OCI-LY1 (cell line): ENCODE measurements at regions not wholly inside any gene's neighbourhood (a gene's known extent, or its start where the extent isn't known, plus 50 kb on each side); places are given as distances from the start of the nearest gene placed in this dataset.

Source experiments
- H2AFZ ChIP-seq: fragments of 200-600 bp; sonication (generic), shearing (Covaris generic); 2 replicates; pipeline ENCODE4 v1.6.0; 2014; ENCODE audit warnings: antibody characterized with exemption, mild to moderate bottlenecking, low read length
- H3F3A ChIP-seq: fragments of 200-600 bp; sonication (generic), shearing (Covaris generic); 2 replicates; pipeline ENCODE4 v1.6.0; 2014; ENCODE audit warnings: mild to moderate bottlenecking, antibody characterized with exemption, low read length, moderate library complexity; ENCODE audit not compliant: insufficient read depth
- H3K27ac ChIP-seq: fragments of 200-600 bp; sonication (generic); 2 replicates; pipeline ENCODE4 v1.5.1; 2014; ENCODE audit warnings: low read length, mixed run types, mild to moderate bottlenecking, low read depth; ENCODE audit not compliant: poor library complexity, severe bottlenecking
- H3K27me3 ChIP-seq: fragments of 200-600 bp; sonication (generic); 2 replicates; pipeline ENCODE4 v1.6.0; 2014; ENCODE audit warnings: antibody characterized with exemption, mild to moderate bottlenecking, low read length, moderate library complexity; ENCODE audit not compliant: insufficient read depth
- H3K36me3 ChIP-seq: fragments of 200-600 bp; sonication (generic); 2 replicates; pipeline ENCODE4 v1.6.1; 2014; ENCODE audit warnings: mild to moderate bottlenecking, antibody characterized with exemption, low read length, moderate library complexity, mixed read lengths; ENCODE audit not compliant: insufficient read depth
- H3K4me1 ChIP-seq: fragments of 200-600 bp; sonication (generic); 2 replicates; pipeline ENCODE4 v1.5.1; 2014; ENCODE audit warnings: mild to moderate bottlenecking, low read length, moderate library complexity; ENCODE audit not compliant: insufficient read depth, severe bottlenecking
- H3K4me2 ChIP-seq: fragments of 200-600 bp; sonication (generic), shearing (Covaris generic); 2 replicates; pipeline ENCODE4 v1.6.1; 2014; ENCODE audit warnings: low read length
- H3K4me3 ChIP-seq: fragments of 200-600 bp; sonication (generic); 2 replicates; pipeline ENCODE4 v1.5.1; 2014; ENCODE audit warnings: low read length, low read depth, mild to moderate bottlenecking, mixed read lengths; ENCODE audit not compliant: poor library complexity, severe bottlenecking
- H3K79me2 ChIP-seq: fragments of 200-600 bp; shearing (Covaris generic); 2 replicates; pipeline ENCODE4 v1.6.1; 2016; ENCODE audit warnings: mixed run types, low read length, mixed read lengths; ENCODE audit not compliant: insufficient read depth
- H3K9ac ChIP-seq: fragments of 200-600 bp; sonication (generic), shearing (Covaris generic); 2 replicates; pipeline ENCODE4 v1.6.1; 2014; ENCODE audit warnings: mild to moderate bottlenecking, low read length, mixed read lengths
- H3K9me2 ChIP-seq: fragments of 200-600 bp; sonication (generic), shearing (Covaris generic); 2 replicates; pipeline ENCODE4 v1.6.1; 2014; ENCODE audit warnings: low read depth, mild to moderate bottlenecking, low read length, mixed read lengths
- H3K9me3 ChIP-seq: fragments of 200-600 bp; shearing (Covaris generic); 2 replicates; pipeline ENCODE4 v1.6.1; 2014; ENCODE audit warnings: low read length, mixed read lengths
- H4K20me1 ChIP-seq: fragments of 200-600 bp; sonication (generic), shearing (Covaris generic); 2 replicates; pipeline ENCODE4 v1.6.0; 2016; ENCODE audit warnings: mild to moderate bottlenecking, low read length; ENCODE audit not compliant: insufficient read depth
- CTCF ChIP-seq: fragments of 200-600 bp; sonication (generic), shearing (Covaris generic); IDR thresholded peaks from 2 replicates; pipeline ENCODE4 v1.5.1; 2017; ENCODE audit warnings: mild to moderate bottlenecking, antibody characterized with exemption, low read length, moderate library complexity, mixed read lengths
- EZH2 ChIP-seq: fragments of 200-600 bp; sonication (generic), shearing (Covaris generic); IDR thresholded peaks from 2 replicates; pipeline ENCODE4 v1.8.0; 2017; ENCODE audit warnings: borderline replicate concordance, mixed run types, mild to moderate bottlenecking, antibody characterized with exemption, low read length, moderate library complexity, mixed read lengths

DNA sequence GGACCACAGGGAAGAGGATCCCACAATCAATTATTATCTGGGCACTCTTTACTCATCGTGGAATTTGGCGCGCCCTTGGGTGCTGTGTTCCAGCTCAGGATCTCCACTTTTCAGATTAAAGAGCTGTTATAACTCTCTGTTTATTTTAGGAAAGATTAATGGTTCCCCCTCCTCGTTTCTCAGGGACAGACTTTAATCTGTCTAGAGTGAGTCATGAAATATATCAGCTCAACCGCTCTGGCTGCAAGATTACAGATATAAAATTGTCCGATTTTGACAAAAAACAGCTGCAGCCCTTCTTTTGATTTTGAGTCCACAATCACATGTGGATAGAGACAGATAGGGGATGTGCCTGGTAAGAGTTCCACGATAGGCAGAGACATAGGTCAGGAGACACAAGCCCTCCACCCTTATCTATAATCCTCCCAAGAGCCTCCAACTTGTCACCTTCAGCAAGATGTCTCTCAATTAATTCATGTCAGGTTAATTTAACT lies 77.6 kb upstream of the ANKRD55 start:
- Histone ChIP-seq H3K4me3 (no peak overlapping the region), H3K36me3 (no peaks in the 10 kb centered on the region), H3K4me2 (no peak overlapping the region), H3K9ac (no peak overlapping the region), H3K27ac (no peak overlapping the region), H3F3A (no peaks in the 10 kb centered on the region), H3K9me2 (no peaks in the 10 kb centered on the region), H3K4me1 (peaks cover 6% of the 10 kb centered on the region), H3K27me3 (no peaks in the 10 kb centered on the region), H4K20me1 (no peaks in the 10 kb centered on the region), H2AFZ (no peak overlapping the region), H3K79me2 (no peaks in the 10 kb centered on the region), H3K9me3 (peaks cover 7% of the 10 kb centered on the region; the same call in 1 of the 2 replicates)
- TF ChIP-seq EZH2 (no peak), CTCF (no peak)

GRCh38 chr5:56309262-56309826 lies 76.2 kb upstream of the ANKRD55 start:
- no peaks in the 10 kb centered on the region for H3K36me3 ChIP-seq
- no peak overlapping the region for H3K4me2 ChIP-seq
- peaks cover 7% of the 10 kb centered on the region; the same call in 1 of the 2 replicates for H3K9me3 ChIP-seq
- no peaks in the 10 kb centered on the region for H4K20me1 ChIP-seq
- TF ChIP-seq CTCF (no peak), EZH2 (no peak)
- H3K27me3 ChIP-seq = no peaks in the 10 kb centered on the region
- no peak overlapping the region for H3K27ac ChIP-seq
- no peak overlapping the region for H3K4me3 ChIP-seq
- peaks cover 6% of the 10 kb centered on the region for H3K4me1 ChIP-seq
- H3K79me2 ChIP-seq = no peaks in the 10 kb centered on the region
- no peaks in the 10 kb centered on the region for H3F3A ChIP-seq
- no peaks in the 10 kb centered on the region for H3K9me2 ChIP-seq
- H2AFZ ChIP-seq = no peak overlapping the region
- no peak overlapping the region for H3K9ac ChIP-seq

DNA sequence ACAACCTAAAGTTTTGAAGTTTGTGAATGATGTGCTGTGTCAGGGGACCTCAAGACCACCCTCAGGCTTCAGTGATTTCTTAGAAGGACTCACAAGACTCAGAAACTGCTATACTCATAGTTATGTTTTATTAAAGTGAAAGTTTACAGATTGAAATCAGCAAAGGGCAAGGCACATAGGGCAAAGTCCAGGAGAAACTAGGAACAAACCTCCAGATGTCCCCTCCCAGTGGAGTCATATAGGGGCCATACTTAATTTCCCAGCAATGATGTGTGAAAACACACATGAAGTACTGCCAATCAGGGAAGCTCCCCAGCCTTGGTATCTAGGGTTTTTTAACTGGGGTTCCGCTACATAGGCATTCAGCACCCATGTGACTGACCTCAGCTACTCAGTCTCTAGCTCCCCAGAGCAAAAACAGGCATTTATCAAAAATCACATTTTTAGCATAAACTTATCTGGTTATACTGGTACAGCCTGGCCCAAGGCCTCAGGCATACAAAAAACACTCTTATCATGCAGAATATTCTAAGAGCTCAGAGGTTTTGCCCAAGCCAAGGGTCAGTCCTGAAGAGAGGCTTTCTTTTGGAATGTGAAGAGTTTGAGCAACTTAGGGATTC lies 74.7 kb upstream of the ANKRD55 start:
- no peak overlapping the region for H3K27ac ChIP-seq
- no peaks in the 10 kb centered on the region for H3K9me2 ChIP-seq
- TF ChIP-seq EZH2 = no peak
- no peak for TF ChIP-seq CTCF
- no peaks in the 10 kb centered on the region for H4K20me1 ChIP-seq
- H3K27me3 ChIP-seq = no peaks in the 10 kb centered on the region
- H3K4me3 ChIP-seq = no peak overlapping the region
- no peaks in the 10 kb centered on the region for H3F3A ChIP-seq
- no peak overlapping the region for H2AFZ ChIP-seq
- no peak overlapping the region for H3K4me2 ChIP-seq
- no peak overlapping the region for H3K9ac ChIP-seq
- H3K9me3 ChIP-seq = peaks cover 7% of the 10 kb centered on the region; the same call in 1 of the 2 replicates
- no peaks in the 10 kb centered on the region for H3K36me3 ChIP-seq
- no peaks in the 10 kb centered on the region for H3K79me2 ChIP-seq
- peaks cover 4% of the 10 kb centered on the region for H3K4me1 ChIP-seq
